SIG-M5 (cell line): ENCODE measurements at regions not wholly inside any gene's neighbourhood (a gene's known extent, or its start where the extent isn't known, plus 50 kb on each side); places are given as distances from the start of the nearest gene placed in this dataset.

Experiments used
- DNase-seq: peaks from one replicate; lab custom pipeline; 2025; lab: John Stamatoyannopoulos, UW

- no peak for DNase-seq
Measured at GRCh38 chr5:56459394-56460194, 226.5 kb upstream of the ANKRD55 start.

- DNase-seq = no peak
Measured at GRCh38 chr5:56457887-56458812, 225.0 kb upstream of the ANKRD55 start.

GRCh38 chr5:56456002-56456401 is 222.9 kb upstream of the ANKRD55 start:
- DNase-seq = no peak

- DNase-seq = no peak
Measured at GRCh38 chr5:56455417-56455816, 222.3 kb upstream of the ANKRD55 start.

- no peak for DNase-seq
Measured at GRCh38 chr5:56454219-56454862, 221.2 kb upstream of the ANKRD55 start.

GRCh38 chr5:56451742-56452141 is 218.6 kb upstream of the ANKRD55 start:
- no peak for DNase-seq

GRCh38 chr5:56450766-56451165 is 217.6 kb upstream of the ANKRD55 start:
- no peak for DNase-seq

- no peak for DNase-seq
Measured at GRCh38 chr5:56449071-56449640, 216.0 kb upstream of the ANKRD55 start.

- no peak for DNase-seq
Measured at GRCh38 chr5:56447656-56448055, 214.5 kb upstream of the ANKRD55 start.

- no peak for DNase-seq
Measured at GRCh38 chr5:56447232-56447631, 214.1 kb upstream of the ANKRD55 start.

GRCh38 chr5:56446728-56447127 is 213.6 kb upstream of the ANKRD55 start:
- DNase-seq = no peak

- DNase-seq = no peak
Measured at GRCh38 chr5:56443826-56444225, 210.7 kb upstream of the ANKRD55 start.

- no peak for DNase-seq
Measured at GRCh38 chr5:56440871-56441740, 208.0 kb upstream of the ANKRD55 start.

GRCh38 chr5:56434986-56435385 is 201.9 kb upstream of the ANKRD55 start:
- DNase-seq = no peak

GRCh38 chr5:56433039-56433617 is 200.0 kb upstream of the ANKRD55 start:
- no peak for DNase-seq

GRCh38 chr5:56432321-56432720 is 199.2 kb upstream of the ANKRD55 start:
- no peak for DNase-seq

GRCh38 chr5:56430422-56430821 is 197.3 kb upstream of the ANKRD55 start:
- no peak for DNase-seq

- DNase-seq = no peak
Measured at GRCh38 chr5:56429110-56429561, 196.0 kb upstream of the ANKRD55 start.

- no peak for DNase-seq
Measured at GRCh38 chr5:56426693-56427092, 193.6 kb upstream of the ANKRD55 start.

- DNase-seq = no peak
Measured at GRCh38 chr5:56422076-56422762, 189.1 kb upstream of the ANKRD55 start.
